Suppressor macrophage treated with lipopolysaccharide for 1 hour (primary cell): ENCODE measurements at regions not wholly inside any gene's neighbourhood (a gene's known extent, or its start where the extent isn't known, plus 50 kb on each side); places are given as distances from the start of the nearest gene placed in this dataset.

Experiments used
- DNase-seq, 3 donors: peaks; one replicate each; pipeline ENCODE4 v3.0.0-alpha.2; 2020 to 2022

DNA sequence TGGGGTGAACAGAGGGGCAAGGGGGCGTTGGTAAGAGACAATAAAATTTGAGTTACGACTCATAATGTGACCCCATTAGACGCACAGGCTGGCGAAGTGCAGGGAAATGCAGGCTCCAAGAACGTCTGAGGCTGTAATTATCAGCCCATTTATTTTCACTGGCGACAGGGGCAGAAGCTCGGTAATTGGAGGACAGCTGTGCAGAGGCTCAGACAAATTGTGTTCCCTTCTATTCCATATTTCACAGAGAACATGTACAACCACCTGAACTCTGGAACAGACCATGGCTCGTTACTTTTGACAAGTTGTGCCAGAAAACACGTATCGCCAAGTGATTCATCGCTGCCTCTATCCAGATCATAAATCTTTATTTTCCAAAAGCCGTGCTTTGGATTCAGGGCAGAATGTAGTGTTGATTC lies 137.3 kb upstream of the FRMD4A start:
- no peak for DNase-seq

DNA sequence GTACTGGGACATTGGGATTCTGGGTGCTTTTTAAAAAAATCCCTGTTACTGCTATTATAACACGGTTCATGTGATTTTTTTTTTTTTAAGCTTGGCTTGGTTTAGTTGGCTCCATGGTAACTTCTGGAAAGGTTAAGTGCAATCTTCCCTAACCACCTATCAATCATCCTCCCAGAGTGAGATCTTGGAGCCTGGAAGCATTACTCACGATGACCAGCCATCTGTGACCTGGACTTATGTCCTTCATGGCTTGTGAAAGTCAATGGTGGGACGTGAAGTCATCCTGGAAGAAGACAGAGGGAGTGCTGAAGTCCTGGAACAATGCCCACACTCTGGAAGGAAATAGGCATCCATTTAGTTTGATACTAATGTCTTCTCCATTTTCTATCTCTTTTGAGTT lies 135.5 kb upstream of the FRMD4A start:
- DNase-seq = no peak

DNA sequence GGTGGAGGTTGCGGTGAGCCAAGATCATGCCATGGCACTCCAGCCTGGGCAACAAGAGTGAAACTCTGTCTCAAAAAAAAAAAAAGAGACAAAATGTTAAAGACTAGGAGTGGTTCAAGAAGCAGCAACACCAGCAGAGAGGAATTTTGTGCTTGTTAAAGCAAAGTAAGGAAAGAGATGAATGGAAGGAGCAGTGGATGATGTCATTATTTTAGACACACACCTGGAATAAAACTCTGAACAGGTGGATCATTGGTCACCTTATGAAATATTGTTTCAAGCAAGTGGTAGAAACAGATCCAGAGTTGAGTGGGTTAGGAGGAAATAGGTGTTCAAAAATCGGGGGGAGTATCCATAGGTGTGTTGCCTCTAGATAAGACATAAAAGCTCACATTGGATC lies 129.7 kb upstream of the FRMD4A start:
- no peak for DNase-seq

DNA sequence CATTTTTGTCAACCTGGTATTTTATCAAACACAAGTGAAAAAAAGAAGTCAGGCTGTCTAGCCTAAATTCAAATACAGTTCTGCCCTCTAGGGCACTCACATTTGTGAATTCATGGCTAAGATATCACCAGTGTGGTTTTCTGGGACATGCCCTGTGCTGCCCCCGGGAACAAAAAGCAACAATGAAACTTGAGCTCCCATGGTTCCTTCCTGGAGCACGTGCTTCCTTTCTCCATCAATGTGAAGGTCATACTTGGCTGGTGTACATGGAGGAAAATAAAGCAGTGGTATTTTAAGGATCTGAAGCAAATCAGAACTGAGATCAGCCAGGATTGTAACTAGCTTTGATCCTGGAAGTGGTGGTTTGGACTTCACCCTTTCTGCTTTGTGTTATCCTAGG lies 128.9 kb upstream of the FRMD4A start:
- DNase-seq = no peak

DNA sequence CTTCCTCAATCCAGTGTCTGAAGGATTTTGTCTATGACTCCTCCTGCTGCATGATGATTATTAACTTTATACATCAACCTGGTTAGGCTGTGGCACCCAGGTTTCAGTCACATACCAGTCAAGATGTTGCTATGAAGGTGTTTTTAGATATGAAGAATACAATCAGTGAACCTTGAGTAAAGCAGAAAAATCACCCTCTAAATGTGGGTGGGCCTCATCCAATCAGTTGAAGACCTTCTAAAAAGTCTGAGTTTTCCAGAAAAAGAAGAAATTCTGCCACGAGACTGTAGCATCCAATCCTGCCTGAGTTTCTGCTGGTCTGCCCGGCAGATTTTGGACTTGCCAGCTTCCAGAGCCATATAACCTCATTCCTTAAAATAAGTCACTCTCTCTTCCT lies 126.1 kb upstream of the FRMD4A start:
- no peak for DNase-seq

DNA sequence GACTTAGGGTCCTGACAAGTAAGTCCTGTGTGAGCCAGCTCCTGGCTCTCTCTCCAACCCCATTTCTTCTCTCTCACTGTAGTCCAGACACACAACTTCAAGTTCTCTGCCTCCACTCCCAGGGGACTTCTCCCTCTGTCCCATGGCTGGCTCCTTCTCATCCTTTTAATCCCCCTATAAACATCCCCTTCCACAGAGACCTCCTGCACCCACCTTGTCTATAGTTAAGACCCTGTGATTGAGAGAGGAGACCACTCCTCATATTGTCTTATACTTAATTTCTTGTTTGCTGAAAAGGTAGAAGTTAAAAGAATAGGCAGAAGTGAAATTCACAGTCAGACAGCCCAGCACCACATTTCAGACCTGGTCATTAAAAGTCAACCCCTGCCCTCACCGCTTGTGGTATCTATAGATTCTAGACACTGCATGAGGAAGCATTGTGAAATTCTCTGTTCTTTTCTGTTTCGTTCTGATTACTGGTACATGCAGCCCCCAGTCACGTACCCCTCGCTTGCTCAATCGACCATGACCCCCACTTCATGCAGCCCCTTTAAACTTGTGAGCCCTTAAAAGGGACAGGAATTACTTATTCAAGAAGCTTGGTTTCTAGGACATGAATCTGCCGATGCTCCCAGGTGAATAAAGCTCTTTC lies 125.6 kb upstream of the FRMD4A start:
- DNase-seq = no peak

DNA sequence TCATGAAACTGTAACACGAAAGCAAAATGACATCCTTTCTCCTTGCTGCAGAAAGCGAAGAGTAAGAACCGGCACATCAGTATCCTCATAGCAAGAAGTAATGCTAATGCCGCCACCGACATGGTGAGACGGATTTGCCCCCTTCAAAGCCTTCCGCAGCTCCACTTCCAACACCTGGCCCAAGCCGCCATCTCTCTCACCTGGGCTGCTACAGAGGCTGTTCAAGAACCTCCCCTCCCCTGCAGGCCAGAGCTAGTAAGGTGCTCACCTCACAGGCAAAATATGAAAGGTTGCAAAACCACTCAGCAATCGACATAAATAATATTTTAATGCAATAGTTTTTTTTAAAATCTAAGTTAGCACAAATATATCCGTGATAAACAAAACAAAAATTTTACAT lies 123.9 kb upstream of the FRMD4A start:
- DNase-seq = no peak

DNA sequence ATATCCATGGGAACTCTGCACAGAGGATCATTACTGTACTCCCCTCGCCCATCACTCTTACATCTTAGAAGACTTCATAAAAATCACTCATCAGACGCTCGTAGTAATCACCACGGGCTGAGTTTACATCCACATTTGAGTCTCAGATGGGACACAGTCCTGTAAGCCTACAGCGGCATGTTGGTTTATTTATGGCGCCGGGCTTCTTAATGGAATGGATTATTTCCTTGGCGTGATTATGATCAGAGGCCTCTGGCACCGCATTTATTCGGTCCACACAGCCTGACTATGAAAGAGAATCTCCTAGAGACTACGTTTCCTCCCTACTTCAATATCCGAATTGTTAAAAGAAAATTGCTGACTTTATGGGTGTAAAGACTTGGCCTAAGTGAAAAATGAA lies 123.5 kb upstream of the FRMD4A start:
- no peak for DNase-seq

DNA sequence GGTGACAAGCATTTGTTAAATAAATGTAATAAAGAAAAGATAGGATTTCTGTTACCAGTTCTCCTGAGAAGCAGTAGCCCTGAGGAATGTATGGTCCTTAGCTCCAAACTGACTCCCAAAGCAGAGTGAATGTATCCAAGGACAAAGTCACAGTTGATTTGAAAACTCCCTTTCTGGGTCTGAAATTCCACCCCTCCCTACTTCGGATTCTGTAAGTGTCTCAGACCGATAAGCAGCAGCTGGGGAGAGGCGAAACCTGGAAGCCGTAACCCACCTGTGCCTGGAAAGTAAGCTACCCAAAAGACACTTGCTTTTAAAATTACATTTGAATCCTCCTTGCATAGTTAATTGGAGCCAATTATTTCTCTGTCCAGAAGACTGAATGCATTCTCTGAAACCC lies 122.9 kb upstream of the FRMD4A start:
- DNase-seq = no peak

DNA sequence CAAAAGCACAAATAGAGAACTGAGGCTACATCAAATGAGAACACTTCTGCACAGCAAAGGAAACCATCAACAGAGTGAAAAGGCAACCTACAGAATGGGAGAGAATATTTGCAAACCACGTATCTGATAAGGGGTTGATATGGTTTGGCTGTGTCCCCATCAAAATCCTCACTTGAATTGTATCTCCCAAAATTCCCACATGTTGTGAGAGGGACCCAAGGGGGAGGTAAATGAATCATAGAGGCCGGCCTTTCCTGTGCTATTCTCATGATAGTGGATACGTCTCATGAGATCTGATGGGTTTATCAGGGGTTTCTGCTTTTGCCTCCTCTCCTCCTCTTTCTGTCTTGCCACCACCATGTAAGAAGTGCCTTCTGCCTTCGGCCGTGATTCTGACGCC lies 120.6 kb upstream of the FRMD4A start:
- no peak for DNase-seq

DNA sequence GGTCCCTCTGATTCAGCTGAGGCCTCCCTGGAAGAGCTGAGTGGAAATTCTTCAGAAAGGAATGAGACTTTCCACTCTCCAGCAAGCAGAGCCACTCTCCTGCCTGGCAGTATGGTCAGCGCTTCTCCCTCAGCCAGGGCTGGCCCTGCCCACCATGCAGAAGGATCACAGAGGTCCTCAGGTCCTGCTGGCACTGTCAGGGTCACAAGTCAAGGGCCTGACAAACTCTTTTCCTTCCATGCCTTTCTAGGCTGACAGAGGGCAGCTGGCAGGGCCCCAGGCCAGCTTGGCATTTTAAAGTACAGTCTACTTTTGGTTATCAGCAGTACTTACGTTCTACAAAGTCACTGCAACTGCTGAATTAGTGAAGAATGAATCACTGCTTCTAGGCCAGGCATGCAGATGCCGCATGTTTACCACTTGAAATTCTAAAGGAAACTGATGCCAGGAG lies 119.3 kb upstream of the FRMD4A start:
- no peak for DNase-seq

DNA sequence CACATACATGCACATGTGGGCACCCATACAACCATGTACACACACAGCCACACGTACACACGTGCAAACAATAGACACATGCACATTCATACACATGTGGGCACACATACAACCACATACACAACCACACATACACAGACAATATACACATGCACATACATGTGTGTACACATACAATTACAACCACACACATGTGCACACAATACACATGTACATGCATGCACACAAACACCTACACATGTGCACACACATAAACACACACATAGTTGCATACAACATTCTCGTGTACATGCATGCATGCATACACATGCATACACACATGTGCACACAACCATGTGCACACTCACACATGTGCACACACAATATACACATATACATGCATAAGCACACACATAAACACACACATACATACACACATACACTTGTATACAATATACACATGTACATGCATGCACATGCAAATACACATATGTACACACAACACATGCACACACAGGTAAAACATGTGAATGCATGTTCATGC lies 118.6 kb upstream of the FRMD4A start:
- DNase-seq = no peak

DNA sequence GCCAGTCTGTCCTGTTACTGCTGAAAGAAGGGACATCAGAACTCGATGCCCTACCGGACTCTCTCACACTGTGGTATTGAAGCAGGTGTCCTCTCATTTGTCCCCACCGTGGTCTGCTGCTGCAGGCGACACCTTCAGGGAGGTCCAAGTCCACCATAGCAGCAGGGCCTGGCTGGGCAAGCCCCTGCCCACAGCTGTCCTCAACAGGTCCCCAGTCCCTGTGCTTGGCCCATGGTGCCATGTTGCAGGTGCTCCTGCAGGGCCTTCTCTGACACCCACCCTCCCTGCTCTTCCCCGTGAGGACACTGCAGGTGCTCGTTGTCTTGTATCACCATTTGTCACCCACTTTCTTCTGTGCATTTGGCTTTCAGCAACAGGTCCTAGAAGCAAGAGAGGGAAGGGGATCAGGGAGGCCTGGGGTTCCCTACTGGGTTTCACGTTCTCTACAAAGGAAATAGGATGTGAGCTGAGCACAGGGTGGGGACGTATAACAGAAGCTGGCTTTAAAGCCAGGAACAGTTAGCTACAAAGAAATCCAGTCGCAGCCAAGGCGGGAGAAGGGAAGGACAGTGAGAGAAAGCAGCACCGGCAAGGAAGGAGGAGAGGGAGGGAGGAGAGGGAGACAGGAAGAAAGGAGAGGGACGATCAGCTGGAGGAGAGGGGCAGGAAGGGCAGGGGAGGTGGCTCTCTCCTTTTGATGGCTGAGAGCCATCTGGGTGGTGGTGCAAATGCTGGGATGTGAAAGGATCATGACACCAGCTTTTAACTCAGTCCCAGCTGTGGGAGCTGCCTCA lies 117.7 kb upstream of the FRMD4A start:
- no peak for DNase-seq

DNA sequence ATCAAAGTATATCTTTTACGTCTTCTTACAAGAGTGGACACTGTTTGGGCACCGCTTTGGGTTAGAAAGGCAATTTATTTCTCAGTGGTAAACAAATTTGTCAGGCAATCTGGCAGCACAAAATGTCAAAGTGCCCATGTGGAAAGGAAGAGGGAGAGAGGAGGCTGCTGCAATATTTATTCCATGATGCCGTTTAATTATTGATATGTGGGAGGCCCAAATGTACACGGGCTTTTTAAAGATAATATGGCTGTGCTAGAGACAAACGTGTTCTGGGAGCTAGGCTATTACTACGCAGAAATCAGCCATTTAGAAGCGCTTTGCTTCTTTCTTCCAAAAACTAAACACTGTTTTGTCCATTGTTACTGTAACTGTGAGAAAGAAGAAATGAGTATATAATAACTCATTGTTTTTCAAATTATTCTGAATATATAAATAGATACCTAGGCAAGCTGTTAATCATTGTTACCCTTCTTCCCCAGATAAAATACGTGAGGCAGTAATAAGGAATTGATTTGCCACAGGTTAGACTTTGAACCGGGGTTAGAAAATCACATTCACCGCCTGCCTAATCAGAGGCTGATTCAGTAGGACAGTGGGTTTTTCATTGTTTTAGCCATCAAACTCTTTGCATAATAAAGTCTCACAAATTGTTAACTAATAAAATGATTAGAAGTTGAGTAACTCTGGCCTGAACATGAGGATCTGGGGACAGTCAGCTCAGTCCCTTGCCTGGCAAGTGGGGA lies 116.5 kb upstream of the FRMD4A start:
- no peak for DNase-seq

DNA sequence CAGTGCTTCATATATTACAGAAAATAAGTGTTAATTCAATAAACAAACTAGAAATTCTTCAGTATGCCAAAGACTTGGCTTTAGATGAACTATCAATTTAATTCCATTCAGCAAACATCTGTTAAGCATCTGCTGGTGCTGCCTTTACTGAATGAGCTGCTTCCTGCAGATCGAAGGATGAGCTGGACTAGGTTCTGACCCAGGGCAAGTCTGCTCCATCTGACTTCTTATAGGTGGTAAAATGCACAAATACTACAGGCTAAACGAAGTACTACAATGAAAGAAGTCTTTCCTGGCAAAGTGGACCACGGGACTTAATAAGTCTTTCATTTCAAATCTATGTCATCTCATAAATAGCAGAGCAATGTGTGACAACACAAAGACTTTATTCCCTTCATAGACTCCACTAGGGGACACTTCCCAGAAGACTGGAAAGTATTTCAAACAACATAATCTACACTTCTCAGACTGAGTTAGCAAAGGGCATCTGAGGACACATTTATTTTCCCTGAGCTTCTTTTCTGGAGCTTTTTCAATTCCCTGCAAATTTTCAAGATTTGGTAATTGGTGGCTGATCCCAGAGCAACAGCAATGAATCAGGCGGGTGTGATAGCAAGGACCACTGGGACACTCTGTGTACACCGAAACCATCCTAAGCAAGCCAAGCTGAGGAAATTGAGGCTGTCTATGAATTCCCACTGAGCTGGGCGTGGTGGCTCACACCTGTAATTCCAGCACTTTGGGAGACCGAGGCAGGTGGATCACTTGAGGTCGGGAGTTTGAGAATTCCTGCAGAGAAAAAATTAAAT lies 108.9 kb upstream of the FRMD4A start:
- DNase-seq = no peak

DNA sequence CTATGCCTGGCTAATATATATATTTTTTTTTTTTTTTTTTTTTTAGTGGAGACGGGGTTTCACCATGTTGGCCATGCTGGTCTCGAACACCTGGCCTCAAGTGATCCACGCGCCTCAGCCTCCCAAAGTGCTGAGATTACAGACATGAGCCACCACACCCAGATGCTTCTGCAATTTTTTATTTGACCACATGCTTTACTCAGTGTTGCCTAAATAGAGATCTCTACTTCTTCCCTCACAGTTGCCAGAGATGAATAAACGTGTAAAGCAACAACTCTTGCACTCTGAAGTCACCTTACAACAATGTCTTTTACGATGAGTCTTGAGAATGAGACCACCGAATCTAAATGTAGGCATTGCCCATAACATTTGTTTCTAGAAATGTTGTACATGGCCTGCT lies 107.9 kb upstream of the FRMD4A start:
- DNase-seq = no peak

DNA sequence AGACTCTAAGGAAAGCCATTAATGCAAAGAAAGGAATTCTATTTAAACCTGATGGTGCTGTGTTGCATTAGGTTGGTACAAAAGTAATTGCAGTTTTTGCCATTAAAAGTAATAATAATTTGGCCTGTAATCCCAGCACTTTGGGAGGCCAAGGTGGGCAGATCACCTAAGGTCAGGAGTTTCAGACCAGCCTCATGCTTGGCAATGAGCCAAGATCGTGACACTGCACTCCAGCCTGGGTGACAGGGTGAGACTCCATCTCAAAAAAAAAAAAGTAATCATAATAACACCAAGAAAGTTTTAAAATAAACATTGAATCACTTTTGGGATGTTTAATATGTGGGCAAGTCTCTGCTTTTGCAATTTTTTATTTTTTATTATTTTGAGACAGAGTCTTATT lies 107.3 kb upstream of the FRMD4A start:
- no peak for DNase-seq

DNA sequence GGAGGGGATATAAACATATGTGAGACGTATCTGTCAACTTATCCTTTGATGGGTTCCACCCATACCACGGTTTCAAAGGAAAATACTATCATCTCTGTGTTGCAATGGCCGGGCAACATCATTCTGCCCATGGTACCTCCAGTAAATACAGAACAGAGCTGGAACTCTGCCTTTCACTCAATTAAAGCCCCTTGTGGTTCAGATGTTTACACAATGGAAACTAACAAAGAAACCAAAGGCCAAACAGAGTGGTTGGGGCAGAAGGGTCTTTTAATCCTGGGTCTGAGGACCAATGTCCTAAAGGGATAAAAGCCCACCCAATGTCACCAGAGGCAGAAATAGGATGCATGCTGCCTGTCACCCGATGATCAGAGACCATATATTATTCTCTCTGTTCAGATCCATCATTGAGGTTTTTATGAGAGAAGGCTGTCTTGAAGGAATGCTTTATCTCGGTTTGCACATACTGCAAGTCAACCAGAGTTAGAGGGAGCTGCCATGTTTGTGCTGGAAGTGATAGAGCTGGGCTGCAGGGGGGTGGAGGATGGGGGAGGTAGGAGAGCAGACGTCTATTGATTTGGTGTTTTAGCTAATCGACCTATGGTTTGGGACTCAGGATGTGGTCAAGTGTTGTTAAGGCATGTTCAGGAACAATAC lies 105.4 kb upstream of the FRMD4A start:
- no peak for DNase-seq

DNA sequence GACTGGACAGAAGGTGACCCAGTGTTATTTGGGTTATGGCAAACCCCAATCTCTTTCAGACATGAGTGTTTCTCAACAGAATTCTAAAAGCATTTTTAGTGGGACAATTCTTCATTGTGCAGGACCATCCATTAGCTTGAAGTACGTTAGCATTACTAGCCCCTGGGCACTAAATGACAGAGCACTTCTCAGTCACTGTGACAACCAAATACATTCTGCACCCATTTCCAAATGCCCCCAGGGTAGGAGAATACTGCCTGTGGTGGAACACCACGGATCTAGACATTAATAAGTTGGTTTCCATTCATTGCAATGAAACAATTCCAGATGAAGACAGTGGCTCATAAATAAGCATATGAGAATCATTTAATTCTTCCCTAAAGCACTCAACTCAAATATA lies 102.4 kb upstream of the FRMD4A start:
- no peak for DNase-seq

DNA sequence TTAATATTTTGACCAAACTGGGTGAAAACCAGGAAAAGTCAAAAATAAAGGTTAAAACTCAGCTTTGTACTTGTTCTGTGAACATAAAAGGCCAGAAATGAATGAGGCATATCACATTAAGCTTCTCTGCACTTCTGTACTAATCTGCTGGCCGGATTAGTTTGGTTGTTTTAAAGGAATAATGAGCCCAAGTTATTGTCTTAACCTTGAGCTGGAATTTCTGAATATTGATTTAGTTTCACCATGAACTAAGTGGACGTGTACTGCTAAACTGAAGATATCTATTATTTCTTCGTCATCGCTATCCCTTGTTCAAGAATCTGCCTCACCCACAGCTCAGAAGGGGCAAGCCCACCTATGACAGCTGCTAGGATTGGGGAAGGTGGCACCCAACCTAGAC lies 101.1 kb upstream of the FRMD4A start:
- DNase-seq = no peak

DNA sequence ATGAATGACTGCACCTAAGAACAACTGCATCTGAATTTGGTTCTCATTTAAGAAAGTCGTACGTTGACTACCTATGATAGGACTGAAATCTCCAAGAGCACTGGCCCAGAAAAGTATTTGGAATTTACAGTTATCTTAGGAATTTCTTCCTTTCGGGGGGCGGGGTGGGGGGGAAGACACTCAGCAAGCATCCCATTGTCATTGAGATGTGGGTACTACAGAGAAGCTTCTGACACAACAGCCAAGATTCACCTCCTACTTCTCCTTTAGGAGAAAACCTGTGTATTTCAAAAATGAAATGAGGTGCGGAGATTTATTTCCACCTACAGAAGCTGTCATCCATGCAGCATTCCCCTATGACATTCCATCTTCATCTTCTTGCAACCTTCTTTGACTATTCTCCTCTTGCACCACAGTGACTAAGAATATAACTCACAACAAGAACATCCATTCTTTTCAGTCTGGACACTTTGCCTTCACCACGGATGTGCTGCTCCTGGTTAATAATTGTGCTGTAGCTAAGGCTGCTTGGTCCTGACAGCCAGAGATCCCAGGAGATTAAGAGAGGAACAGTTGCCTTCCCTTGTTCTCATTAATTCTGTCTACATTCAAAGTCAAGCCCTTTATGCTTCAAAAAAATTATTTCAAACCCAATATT lies 98.4 kb upstream of the FRMD4A start:
- no peak for DNase-seq

DNA sequence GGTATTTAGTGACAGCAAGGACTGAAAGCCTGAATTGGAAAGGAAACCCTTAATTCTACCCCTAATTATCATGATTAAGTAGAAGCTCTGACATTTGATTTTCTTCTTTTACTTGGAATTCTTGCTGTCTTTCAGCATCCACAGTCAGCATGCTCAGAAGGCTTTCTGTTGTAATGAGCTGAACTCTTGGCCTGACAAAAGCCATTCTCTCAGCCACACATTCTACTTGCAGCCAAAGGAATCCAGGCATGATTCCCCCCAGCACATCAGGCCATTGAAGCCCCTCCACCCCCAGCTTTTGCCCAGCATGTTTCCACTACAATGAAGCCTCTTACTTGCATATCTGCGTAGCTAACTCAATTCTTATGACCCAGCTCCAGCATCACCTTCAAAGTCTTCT lies 94.3 kb upstream of the FRMD4A start:
- DNase-seq = no peak
